PC-3 (cell line): ENCODE measurements at regions not wholly inside any gene's neighbourhood (a gene's known extent, or its start where the extent isn't known, plus 50 kb on each side); places are given as distances from the start of the nearest gene placed in this dataset.
"Not testable (repeated sequence)": the region's sequence is repeated elsewhere in the genome, so short reads cannot be mapped to it uniquely, and the experiment has no call there.

Experiments
- ATAC-seq: fragments of 200-7000 bp; cut with Tn5 transposase; 2 replicates; pipeline ENCODE4 v1.9.1; 2020; ENCODE audit warnings: mild to moderate bottlenecking, moderate library complexity
- BruUV-seq: library from RNA; stranded (reverse); fragments of 400-500 nt; replicated peaks from 2 replicates; lab custom pipeline; 2021; lab: Mats Ljungman, UMichigan
- CTCF ChIA-PET: fragments of 300-600 bp; sonication (Branson Sonifier 250); formaldehyde crosslinking; loops from one replicate; lab custom pipeline; 2022; ENCODE audit warnings: antibody characterized with exemption; lab: Charles Lee
- POLR2A ChIA-PET: fragments of 300-600 bp; sonication (Branson Sonifier 250); formaldehyde crosslinking; loops from one replicate; lab custom pipeline; 2022; ENCODE audit warnings: antibody characterized with exemption; ENCODE audit not compliant: unreplicated experiment; lab: Charles Lee
- DNase-seq: peaks from one replicate; pipeline ENCODE4 v3.0.0-alpha.2; 2015
- H2AFZ ChIP-seq: fragments of 300-600 bp; sonication (generic); 2 replicates; pipeline ENCODE4 v1.6.0; 2016; ENCODE audit warnings: antibody characterized with exemption, low read length
- H3F3A ChIP-seq: fragments of 300-600 bp; sonication (generic); one replicate; pipeline ENCODE4 v1.6.0; 2017; ENCODE audit warnings: antibody characterized with exemption, low read length, control low read depth, mild to moderate bottlenecking; ENCODE audit not compliant: unreplicated experiment
- H3K27ac ChIP-seq: fragments of 300-600 bp; sonication (generic); 2 replicates; pipeline ENCODE4 v1.5.1; 2016; ENCODE audit warnings: mild to moderate bottlenecking, low read length
- H3K27me3 ChIP-seq: fragments of 300-600 bp; sonication (generic); 2 replicates; pipeline ENCODE4 v1.6.1; 2016; ENCODE audit warnings: low read length, mixed read lengths
- H3K36me3 ChIP-seq: fragments of 300-600 bp; sonication (generic); 2 replicates; pipeline ENCODE4 v1.6.1; 2016; ENCODE audit warnings: low read depth, mixed run types, low read length, mixed read lengths
- H3K4me1 ChIP-seq: fragments of 300-600 bp; sonication (generic); 2 replicates; pipeline ENCODE4 v1.5.1; 2016; ENCODE audit warnings: low read length; ENCODE audit not compliant: insufficient read depth
- H3K4me2 ChIP-seq: fragments of 300-600 bp; sonication (generic); 2 replicates; pipeline ENCODE4 v1.6.0; 2016; ENCODE audit warnings: low read length
- H3K4me3 ChIP-seq: fragments of 300-600 bp; sonication (generic); 2 replicates; pipeline ENCODE4 v1.5.1; 2016; ENCODE audit warnings: mild to moderate bottlenecking, low read length, mixed read lengths
- H3K79me2 ChIP-seq: fragments of 300-600 bp; sonication (generic); 2 replicates; pipeline ENCODE4 v1.6.1; 2017; ENCODE audit warnings: low read length, mixed read lengths
- H3K9ac ChIP-seq: fragments of 300-600 bp; sonication (generic); 2 replicates; pipeline ENCODE4 v1.6.0; 2016; ENCODE audit warnings: mild to moderate bottlenecking, low read length
- H3K9me2 ChIP-seq: fragments of 300-600 bp; sonication (generic); replicated peaks from 2 replicates; pipeline ENCODE4 v1.6.1; 2016; ENCODE audit warnings: mixed run types, low read length, mixed read lengths
- H3K9me3 ChIP-seq: fragments of 300-600 bp; sonication (generic); 2 replicates; pipeline ENCODE4 v1.6.1; 2016; ENCODE audit warnings: low read length, mixed read lengths
- H4K20me1 ChIP-seq: fragments of 300-600 bp; sonication (generic); 2 replicates; pipeline ENCODE4 v1.6.1; 2016; ENCODE audit warnings: low read length, mixed read lengths
- EZH2 ChIP-seq: fragments of 300-600 bp; sonication (generic); IDR thresholded peaks from one replicate; pipeline ENCODE4 v1.6.1; 2017; ENCODE audit warnings: antibody characterized with exemption, mild to moderate bottlenecking, low read length; ENCODE audit not compliant: unreplicated experiment
- EZH2phosphoT487 ChIP-seq: fragments of 300-600 bp; sonication (generic); IDR thresholded peaks from 2 replicates; pipeline ENCODE4 v1.6.1; 2018; ENCODE audit warnings: mild to moderate bottlenecking, antibody characterized with exemption, low read length, borderline replicate concordance
- intact Hi-C: fragments of 100-400 bp; cut with micrococcal nuclease; formaldehyde crosslinking; loops from 2 replicates; pipeline ENCODE4 v1.9.0; 2023
- TF ChIP-seq, protein P1 (sequence below): fragments of 300-600 bp; sonication (generic); conservative IDR thresholded peaks from 2 replicates; pipeline ENCODE4 v1.5.1; 2017; ENCODE audit warnings: antibody characterized with exemption, low read depth, mild to moderate bottlenecking, low read length

GRCh38 chr16:62738666-62739460, 702.6 kb upstream of the CDH8 start:
- CTCF ChIA-PET = no interaction called here
- Histone ChIP-seq H3K4me3 (no peak overlapping the region), H3K27me3 (no peaks in the 10 kb centered on the region), H3K9me3 (no peaks in the 10 kb centered on the region), H3K9me2 (no peaks in the 10 kb centered on the region), H3K79me2 (no peaks in the 10 kb centered on the region), H4K20me1 (no peaks in the 10 kb centered on the region), H3K4me1 (no peaks in the 10 kb centered on the region), H3K36me3 (no peaks in the 10 kb centered on the region), H2AFZ (no peak overlapping the region), H3K4me2 (no peak overlapping the region), H3K9ac (no peak overlapping the region), H3F3A (no peaks in the 10 kb centered on the region), H3K27ac (no peak overlapping the region)
- no peak for ATAC-seq
- no TSS peak for BruUV-seq
- TF ChIP-seq EZH2 (no peak), EZH2phosphoT487 (no peak)
- TF ChIP-seq, protein P1, sequence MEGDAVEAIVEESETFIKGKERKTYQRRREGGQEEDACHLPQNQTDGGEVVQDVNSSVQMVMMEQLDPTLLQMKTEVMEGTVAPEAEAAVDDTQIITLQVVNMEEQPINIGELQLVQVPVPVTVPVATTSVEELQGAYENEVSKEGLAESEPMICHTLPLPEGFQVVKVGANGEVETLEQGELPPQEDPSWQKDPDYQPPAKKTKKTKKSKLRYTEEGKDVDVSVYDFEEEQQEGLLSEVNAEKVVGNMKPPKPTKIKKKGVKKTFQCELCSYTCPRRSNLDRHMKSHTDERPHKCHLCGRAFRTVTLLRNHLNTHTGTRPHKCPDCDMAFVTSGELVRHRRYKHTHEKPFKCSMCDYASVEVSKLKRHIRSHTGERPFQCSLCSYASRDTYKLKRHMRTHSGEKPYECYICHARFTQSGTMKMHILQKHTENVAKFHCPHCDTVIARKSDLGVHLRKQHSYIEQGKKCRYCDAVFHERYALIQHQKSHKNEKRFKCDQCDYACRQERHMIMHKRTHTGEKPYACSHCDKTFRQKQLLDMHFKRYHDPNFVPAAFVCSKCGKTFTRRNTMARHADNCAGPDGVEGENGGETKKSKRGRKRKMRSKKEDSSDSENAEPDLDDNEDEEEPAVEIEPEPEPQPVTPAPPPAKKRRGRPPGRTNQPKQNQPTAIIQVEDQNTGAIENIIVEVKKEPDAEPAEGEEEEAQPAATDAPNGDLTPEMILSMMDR = no peak
- POLR2A ChIA-PET = no interaction called here
- DNase-seq = no peak
- intact Hi-C loops = no loop called here

DNA sequence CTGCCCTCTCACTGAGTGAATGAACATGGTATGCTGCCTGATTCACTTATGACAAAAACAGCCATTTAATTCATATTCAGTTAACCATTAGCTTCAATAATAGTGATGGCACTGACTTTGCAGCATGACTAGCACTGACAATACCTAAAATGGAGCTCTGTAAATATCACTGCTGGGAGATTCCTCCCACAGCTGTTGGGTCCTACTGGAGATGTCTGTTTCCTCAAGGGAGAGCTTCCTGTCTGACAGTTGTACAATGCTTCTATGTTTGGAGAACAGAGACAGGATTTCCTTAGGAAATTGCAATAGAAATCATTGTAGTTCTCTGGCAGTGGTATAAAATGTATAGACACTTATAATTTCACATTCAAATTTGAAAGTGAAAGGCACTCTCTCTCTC, 695.9 kb upstream of the CDH8 start:
- CTCF ChIA-PET = no interaction called here
- DNase-seq (no peak), ATAC-seq (no peak)
- no peak overlapping the region for H3K9ac ChIP-seq
- H3K4me1 ChIP-seq = no peaks in the 10 kb centered on the region
- POLR2A ChIA-PET = no interaction called here
- H3K4me2 ChIP-seq = no peak overlapping the region
- no peak overlapping the region for H2AFZ ChIP-seq
- H3K27ac ChIP-seq = no peak overlapping the region
- no peaks in the 10 kb centered on the region for H3F3A ChIP-seq
- BruUV-seq = no TSS peak
- no peaks in the 10 kb centered on the region for H4K20me1 ChIP-seq
- no peaks in the 10 kb centered on the region for H3K9me2 ChIP-seq
- TF ChIP-seq, protein P1 = no peak
- TF ChIP-seq EZH2phosphoT487 (no peak), EZH2 (no peak)
- H3K9me3 ChIP-seq = no peaks in the 10 kb centered on the region
- H3K36me3 ChIP-seq = no peaks in the 10 kb centered on the region
- H3K27me3 ChIP-seq = no peaks in the 10 kb centered on the region
- H3K4me3 ChIP-seq = no peak overlapping the region
- intact Hi-C loops = no loop called here
- no peaks in the 10 kb centered on the region for H3K79me2 ChIP-seq

- H3K4me2 ChIP-seq, H3K27ac ChIP-seq, H3K9me2 ChIP-seq, CTCF ChIA-PET, H3K36me3 ChIP-seq, H3K9ac ChIP-seq, H3F3A ChIP-seq, H3K9me3 ChIP-seq, BruUV-seq, H3K27me3 ChIP-seq, H3K4me1 ChIP-seq, DNase-seq, H4K20me1 ChIP-seq, ATAC-seq, H3K4me3 ChIP-seq, H3K79me2 ChIP-seq, POLR2A ChIA-PET, intact Hi-C loops, H2AFZ ChIP-seq: not testable (repeated sequence)
These were observed 688.5 kb upstream of the CDH8 start for GRCh38 chr16:62724670-62725269.
